HT1080 (cell line): ENCODE measurements at regions not wholly inside any gene's neighbourhood (a gene's known extent, or its start where the extent isn't known, plus 50 kb on each side); places are given as distances from the start of the nearest gene placed in this dataset.

ENCODE experiments used
- DNase-seq: peaks from one replicate; pipeline ENCODE4 v3.0.0-alpha.2; 2015; ENCODE audit warnings: low read depth

DNA sequence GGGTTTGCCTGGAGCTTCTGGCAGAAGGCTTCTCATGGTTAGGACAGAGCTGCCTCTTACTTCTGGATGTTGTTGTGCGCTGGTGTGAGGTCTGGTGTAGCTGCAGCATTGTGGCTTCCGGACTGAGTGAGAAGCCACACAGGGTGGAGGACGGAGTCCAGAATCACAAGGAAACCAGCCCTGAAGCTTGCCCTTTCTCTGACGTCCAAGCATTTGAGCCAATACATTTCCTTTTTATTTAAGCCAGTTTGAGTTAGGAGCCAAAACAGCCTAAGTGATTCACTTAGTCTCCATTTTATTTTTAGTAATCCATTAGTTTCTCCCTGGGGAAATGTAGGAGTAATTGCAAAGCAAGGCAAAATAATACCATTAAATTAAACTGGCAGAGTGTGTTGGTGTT, 402.4 kb upstream of the RGS6 start:
- no peak for DNase-seq

DNA sequence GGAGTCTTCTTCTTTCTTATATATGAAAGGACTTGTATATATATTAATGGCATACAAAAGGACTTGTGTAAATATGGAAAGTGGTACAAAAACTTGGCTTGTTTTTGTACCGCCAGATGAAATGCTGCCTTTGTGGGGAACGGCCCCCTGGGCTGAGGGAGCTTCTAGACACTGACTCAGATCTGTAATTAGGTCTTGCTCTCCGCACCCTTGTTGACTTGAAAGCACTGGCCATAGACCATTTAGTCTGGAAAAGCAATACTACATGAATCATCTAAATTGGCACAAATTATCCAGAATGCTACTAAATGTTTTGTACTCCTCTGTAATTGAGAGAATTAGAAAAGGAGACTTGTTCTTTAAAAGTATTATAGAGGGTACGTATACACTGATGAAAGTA, 399.9 kb upstream of the RGS6 start:
- DNase-seq, result peak; percentile 20

DNA sequence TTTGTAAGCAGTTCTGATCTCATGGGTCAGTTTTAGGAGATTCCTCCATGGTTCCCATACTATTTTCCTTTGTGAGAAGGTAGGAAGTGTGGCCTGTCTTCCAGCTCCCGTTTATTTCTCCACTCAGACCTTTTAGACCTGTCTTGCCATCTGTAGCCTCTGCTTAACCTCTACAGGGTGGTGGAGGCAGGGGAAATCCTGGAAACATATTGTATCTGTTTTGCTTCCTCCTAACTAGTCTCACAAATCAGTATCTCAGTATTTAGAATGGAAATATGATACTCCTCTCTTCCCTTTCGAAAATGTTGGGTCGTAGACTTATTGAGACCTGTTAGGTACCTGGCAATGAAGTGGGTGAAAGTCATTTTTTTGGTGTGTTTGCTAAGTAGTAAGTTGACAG, 399.4 kb upstream of the RGS6 start:
- no peak for DNase-seq

DNA sequence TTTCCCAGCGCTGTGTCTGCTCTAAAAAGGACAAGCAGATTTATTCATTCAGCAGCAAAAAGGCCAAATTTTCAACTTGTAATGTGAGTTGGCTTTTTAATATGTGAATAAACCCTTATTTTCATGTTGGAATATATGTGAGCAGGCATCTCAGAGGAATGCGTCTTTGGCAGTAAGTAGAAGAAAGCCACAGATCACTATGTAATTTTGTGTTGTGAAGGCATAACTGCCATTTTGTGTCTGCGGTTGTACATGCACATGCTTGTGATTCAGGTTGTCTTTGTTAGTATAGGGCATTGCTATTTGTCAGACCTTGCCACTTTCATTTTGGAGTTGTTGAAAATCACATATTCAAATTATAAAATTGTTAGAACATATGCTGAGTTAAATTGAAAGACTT, 398.8 kb upstream of the RGS6 start:
- no peak for DNase-seq

GRCh38 chr14:71533800-71534199, 398.4 kb upstream of the RGS6 start:
- DNase-seq, result no peak

DNA sequence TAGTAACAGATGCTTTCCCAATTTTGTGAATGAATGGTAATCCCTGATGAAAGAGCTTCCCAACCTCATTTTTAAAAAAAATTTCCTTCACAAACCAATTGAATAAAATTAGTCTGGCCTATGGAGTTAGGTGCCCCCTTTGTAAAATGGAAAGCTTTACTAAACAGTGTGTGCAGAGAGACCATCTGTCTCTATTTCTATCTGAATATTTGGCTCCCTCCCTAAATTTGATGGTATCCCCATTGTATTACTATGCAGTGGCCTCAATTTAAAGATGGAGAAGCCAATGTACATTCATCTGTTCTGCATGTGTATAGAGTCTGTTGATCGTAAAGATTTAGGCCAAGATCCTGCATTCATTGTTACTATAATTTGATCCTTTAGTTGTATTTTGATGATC, 397.7 kb upstream of the RGS6 start:
- DNase-seq, result no peak

DNA sequence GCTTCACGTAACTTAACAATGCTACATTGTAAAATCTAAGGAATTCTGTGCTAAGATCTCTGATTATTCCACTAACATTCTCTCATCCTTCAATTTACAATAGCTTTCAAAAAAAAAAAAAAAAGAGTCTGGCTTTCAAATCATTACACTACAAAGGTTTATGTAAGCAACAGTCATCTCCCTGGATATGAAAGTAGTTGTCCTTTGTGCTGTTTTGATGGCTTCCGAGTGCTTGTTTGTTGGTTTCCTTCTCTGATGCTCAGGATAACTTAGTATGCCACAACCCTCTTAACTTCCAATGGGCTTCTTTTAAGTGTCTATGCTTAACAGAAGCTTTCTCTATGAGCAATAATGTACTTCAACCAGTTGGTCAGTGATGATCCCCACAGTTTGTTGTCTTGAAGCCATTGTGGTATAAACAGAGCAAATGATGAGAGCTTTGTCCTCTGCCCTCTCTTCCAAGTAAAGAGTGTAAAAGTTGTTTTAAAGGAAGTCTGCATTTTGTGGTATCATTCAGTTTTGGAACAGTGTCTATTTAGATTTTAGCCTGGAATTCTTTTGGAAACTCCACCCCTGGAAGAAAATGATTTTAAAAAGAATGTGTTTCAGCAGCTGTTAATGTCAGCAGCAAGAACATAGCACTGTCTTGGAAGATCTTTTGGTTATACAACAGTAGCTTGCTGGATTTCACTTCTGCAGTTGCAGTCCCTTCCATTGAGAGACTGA, 396.1 kb upstream of the RGS6 start:
- no peak for DNase-seq

- no peak for DNase-seq
Measured at GRCh38 chr14:71536927-71537772, 395.1 kb upstream of the RGS6 start.

DNA sequence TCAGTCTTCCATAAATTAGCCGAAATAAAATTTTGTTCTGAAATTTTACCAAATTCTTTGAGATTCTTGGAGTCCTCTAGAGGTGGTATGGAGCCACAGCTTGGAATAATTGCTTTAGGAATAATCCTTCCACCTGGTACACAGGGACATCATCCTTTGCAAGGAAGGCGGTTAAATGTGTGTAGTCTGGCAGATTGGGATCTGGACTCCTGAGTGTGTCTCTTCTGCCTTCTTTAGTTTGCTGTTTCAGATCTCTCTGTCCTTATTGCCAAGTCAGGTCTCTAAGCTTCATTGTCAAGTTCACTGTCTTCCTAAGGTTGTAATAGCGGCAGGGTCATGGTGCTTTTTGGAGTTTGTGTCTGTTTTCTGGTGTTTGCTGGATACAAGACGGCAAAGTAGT, 393.9 kb upstream of the RGS6 start:
- DNase-seq, result no peak

DNA sequence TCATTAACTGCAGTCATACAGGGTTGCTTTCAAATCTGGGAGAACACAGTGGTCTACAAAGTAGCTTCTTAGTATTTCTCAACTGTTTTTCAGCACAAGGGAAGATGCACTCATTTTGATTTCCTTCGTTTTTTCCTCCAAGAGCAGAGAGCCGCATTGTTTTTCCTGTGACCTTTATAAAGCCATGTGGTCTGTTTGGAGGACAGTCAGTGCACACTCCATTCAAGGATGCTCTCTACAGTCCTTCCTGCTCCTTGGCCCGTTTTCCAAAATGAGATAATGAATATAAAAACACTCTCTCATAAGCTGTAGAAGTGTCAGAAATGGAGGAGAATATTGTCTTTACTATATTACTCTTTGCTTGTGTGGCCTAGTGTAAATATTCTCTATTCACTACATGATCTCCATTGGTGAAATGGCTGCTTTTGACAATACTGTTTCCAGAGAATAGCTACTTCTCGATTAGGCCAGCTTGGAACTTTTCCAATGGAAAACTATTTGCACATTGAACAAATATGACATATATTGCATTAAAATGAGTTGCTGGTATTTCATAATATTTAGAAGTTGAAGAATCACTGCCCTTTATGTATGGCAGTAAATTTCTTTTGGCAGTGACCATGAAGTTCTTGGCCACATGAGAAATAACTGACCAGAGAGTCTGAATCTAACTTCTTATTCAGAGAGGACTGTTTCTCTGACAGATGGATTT, 393.1 kb upstream of the RGS6 start:
- no peak for DNase-seq

DNA sequence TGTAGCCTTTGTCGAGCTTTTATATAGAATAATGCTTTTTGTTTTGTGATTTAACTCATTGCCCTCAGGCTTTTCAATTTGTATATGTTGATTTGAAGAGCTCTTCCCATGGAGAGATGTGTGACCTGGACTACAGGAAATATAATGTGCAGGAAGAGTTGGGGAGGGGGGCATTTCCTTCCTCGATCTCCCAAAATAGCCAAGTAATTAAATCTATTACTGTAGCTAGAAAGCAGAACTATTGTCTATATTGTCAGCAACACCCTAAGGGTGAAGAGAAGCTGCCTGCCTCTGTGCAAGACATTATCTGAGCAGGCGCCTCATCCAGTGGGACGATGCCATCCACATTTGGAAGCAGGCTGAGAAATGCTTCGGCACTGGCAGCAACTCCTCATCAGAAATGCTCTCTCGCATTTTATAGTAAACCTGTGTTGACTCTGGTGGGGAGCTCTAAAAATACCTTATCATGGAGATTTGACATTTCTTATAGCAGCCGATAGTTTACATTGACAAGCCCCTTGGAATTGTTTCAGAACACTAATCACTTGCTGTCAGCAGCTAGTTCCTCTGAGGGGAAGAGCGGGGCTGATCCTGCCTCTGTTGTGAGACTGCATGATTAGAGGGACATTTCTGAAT, 392.5 kb upstream of the RGS6 start:
- DNase-seq, result no peak

DNA sequence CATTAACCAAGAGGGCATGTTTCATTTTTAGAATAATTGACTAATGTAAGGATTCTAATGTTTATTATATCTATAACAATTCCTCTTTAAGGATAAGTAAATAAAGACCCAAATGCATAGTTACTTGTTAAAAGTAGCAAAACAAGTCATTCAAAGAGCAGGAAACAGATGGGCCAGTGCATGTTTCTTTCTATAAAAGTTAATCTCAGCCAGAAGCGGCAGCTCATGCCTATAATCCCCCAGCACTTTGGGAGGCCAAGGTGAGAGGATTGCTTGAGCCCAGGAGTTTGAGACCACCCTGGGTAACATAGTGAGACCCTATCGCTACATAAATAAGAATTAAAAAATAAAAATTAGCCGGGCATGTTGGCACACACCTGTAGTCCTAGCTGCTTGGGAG, 391.0 kb upstream of the RGS6 start:
- DNase-seq, result no peak

- no peak for DNase-seq
Measured at GRCh38 chr14:71541973-71542690, 390.1 kb upstream of the RGS6 start.

DNA sequence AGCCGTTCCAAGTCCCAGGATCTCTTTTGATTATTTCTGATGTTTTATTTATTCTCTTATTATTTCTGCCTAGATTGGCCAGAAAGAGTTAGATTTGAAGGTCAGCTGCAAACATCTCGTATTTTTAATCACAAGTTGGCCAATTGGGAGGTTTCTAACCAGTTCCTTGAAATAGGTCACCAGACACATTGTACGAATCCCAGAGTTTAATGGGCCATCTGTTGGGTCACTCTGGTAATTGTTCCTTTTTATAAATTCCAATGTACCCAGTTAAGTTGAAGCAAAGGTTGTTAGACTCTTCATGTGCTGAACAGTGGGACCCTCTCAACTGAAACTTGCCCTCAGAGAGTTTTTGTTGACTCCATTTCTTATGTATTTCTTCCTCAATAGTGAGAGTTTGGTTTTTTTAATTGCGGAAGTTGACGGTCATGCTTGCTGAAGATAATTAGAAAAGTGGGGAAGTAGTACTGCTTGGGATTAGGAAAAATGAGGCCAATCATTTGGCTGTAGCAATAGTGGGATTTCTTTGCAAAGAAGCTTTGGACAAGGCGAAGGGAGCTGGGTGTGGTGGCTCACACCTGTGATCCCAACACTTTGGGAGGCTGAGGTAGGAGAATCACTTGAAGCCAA, 382.7 kb upstream of the RGS6 start:
- DNase-seq, result no peak

DNA sequence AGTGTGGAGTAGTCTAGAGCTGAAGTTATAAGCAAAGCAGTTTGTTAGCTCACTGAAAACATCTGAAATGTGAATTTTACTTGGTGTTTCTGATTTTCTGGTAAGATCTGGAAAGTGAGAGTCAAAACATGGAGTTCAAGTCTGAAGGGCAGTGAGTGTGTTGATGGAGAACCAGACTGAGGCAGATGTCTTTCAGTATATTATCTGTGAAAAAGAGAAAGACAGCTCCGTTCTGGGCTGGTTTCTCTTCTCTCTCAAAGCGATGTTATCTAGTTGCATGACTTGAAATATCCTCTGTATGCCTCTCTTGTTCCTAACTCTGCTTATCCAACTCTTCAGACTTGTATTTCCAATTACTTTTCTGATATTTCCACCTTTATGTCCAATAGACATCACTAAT, 381.9 kb upstream of the RGS6 start:
- no peak for DNase-seq

DNA sequence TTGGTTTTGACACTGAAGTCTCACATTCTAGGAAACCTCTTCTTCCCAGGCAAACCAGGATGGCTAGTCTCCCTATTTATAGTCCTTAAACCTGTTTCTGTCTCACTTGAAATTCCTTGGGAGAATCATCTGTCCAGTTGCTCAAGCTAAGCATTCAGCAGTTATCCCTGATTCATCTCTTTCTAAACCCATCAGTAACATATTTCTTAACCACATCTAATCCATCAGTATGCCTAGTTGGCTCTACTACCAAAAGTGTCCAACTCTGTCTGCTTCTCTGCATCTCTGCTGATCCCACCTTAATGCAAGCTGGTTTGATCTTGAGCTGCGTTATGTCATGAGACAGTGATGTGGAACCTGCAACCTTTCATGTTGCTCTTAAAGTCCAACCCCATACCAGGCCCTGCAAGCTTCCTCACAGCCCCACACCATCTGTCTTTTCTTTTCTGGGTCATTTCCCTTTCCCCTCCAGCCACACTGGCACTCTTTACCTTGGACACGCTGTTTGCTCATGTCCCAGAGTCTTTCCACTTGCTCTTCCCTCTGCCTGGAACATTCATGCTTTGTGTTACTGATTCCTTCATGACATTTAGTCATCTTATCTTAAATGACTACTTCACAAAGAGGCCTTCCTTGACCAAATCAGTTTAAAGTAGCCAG, 380.8 kb upstream of the RGS6 start:
- peak; percentile 60 for DNase-seq

DNA sequence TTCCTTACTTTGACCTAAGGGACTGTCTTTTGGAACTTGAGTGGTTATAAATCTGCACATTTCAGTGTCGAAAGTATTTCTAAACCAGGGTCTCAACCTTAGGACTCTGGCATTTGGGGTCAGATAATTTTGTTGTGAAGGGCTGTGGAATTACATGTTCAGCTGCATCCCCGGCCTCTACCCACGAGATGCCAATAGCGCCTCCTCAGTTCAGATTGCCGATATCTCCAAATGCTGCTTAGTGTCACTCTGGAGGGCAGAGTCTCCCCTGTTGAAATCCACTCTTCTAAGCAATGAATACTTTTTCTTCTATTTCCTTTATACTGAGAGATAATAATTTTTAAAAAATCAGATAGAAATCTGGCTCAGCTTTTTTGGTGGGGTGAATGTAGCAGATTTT, 379.4 kb upstream of the RGS6 start:
- no peak for DNase-seq

- DNase-seq, result no peak
Measured at GRCh38 chr14:71553779-71554178, 378.4 kb upstream of the RGS6 start.

DNA sequence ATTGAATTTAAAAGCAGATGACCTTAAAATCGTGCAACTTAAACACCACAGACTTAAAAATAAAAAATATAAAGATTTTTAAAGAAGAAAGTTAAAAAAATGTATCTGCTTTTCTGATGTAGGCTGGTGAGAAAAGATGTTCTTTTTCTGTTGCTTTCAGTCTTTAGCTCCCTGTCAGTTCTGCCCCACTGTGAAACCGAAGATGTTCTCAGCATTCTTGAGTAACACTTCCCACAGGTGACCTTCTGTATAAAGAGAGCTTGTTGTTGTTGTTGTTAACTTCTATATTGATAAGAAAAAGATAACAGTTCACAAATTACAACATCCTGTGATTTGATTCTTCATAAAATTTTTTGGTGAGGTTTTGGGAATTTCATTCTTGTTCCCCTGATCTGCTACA, 377.9 kb upstream of the RGS6 start:
- no peak for DNase-seq

DNA sequence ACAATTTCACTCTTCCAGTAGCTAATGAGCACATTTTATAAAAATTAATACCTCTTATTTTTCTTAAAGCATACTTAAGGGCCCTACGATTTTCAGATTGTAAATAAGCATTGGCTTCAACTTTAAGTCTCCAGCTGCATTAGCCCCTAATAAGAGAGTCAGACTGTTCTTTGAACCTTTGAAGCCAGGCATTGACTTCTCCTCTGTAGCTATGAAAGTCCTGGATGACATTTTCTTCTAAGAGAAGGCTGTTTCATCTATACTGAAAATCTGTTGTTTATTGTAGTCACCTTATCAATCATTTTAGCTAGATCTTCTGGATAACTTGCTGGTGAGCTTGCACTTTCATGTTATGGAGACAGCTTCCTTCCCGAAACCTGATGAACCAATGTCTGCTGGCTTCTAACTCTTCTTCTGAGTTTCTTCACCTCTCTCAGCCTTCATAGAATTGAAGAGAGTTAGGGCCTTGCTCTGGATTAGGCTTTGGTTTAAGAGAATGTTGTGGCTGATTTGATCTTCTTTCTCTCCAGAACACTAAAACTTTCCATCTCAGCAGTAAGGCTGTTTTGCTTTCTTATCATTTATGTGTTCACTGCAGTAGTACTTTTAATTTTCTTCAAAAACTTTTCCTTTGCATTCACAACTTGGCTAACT, 377.1 kb upstream of the RGS6 start:
- no peak for DNase-seq
